ENCODE measurements at regions not wholly inside any gene's neighbourhood (a gene's known extent, or its start where the extent isn't known, plus 50 kb on each side); places are given as distances from the start of the nearest gene placed in this dataset.

DNA sequence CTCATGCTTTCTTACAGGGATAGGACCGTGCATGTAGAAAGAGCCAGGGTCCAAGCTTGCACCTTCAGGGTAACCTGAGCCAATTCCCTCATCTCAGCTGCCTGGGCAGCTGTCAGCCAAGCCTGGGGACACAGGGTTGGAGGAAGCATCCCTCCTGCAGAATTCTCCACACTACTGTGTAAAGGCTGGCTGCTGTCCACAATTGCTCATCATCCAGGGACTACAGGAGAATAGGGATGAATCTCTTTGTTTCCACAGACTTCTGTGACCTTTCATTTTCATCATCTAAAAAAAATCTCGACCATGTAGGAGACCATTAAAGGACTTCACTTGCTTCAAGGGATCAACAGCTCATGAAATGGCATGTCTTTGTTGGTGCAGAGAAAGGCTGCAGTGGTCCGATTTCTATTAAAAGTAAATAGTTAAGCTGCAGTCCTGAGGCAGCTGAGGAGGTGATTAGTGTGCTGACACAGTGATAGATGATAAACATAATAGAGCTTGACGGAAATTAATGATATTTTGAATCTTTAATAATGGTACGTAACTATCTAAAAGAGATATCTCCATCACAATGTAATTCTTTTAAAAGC is 74.4 kb upstream of the COPS8 start:
- ATAC-seq (no peak), DNase-seq (no peak)
- Histone ChIP-seq H3K4me3 (no peak overlapping the region), H3K36me3 (ENCODE audit: low read depth) (no peaks in the 10 kb centered on the region), H3K4me1 (ENCODE audit: low read depth) (no peaks in the 10 kb centered on the region), H3K9me3 (no peaks in the 10 kb centered on the region)
- TF ChIP-seq, protein P1, sequence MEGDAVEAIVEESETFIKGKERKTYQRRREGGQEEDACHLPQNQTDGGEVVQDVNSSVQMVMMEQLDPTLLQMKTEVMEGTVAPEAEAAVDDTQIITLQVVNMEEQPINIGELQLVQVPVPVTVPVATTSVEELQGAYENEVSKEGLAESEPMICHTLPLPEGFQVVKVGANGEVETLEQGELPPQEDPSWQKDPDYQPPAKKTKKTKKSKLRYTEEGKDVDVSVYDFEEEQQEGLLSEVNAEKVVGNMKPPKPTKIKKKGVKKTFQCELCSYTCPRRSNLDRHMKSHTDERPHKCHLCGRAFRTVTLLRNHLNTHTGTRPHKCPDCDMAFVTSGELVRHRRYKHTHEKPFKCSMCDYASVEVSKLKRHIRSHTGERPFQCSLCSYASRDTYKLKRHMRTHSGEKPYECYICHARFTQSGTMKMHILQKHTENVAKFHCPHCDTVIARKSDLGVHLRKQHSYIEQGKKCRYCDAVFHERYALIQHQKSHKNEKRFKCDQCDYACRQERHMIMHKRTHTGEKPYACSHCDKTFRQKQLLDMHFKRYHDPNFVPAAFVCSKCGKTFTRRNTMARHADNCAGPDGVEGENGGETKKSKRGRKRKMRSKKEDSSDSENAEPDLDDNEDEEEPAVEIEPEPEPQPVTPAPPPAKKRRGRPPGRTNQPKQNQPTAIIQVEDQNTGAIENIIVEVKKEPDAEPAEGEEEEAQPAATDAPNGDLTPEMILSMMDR (IDR thresholded peaks at IDR 0.05): no peak
- intact Hi-C loops (cut with DNase I, micrococcal nuclease): no loop called here

DNA sequence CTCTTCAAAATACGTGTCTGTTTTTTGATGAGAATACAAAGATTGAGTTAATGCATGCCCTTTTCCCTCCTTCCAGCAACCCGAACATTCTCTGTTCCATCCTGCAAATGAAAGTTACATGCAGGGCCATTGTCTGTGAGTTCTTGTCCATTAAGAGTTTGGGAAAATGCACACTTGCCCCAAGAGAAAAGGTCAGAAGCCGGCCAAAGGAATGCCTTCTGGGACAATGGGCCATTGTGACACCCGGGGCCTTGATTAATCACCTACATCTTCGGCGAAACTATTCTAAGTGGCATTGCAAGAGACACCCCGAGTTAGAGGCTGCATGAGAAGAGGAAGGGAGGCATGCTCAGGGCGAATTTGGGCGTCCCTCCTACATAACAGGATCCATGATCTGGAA is 73.7 kb upstream of the COPS8 start:
- intact Hi-C loops (cut with DNase I, micrococcal nuclease): no loop called here

DNA sequence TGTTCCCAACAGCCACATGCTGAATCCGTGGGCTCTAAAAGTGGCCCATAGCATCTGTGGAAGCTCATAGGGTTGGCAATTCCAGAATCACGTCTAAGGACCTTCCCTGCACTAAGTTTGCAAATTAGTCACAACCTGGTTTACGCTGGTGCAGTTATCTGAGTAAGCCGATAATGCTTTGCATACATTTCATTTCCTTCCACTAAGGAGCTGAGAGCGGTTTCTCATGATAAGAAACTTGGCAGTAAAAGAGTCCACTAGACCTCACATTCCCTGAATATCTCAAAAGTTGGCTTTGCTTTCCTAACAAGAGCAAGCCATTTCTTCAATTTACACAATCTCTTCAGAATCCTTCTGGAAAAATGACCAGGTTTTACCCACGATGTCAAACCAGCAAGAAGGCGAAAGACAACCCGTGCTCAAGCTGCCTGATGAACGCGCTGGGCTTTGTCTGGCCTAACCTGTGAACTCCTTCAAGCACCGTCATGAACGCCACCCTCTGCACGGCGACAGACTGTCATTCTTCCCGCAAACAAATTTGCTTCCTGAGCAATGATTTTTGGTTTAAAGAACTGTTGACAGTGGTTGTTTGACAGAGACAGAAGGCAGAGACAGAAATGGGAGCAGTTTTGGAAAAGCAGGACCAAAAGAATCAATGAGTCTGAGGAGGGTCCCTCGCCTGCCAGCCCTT is 73.0 kb upstream of the COPS8 start:
- no peaks in the 10 kb centered on the region for H3K9me3 ChIP-seq
- H3K4me1 ChIP-seq (ENCODE audit: low read depth): no peaks in the 10 kb centered on the region
- no peak for DNase-seq
- TF ChIP-seq, protein P1 (IDR thresholded peaks at IDR 0.05): no peak
- intact Hi-C loops (cut with DNase I, micrococcal nuclease): no loop called here
- ATAC-seq: no peak
- no peak overlapping the region for H3K4me3 ChIP-seq
- no peaks in the 10 kb centered on the region for H3K36me3 ChIP-seq (ENCODE audit: low read depth)

More for the DNA sequence above, 73.7 kb upstream of the COPS8 start:
- no peak for DNase-seq
- Histone ChIP-seq H3K9me3 (no peaks in the 10 kb centered on the region), H3K4me3 (no peak overlapping the region), H3K36me3 (ENCODE audit: low read depth) (no peaks in the 10 kb centered on the region), H3K4me1 (ENCODE audit: low read depth) (no peaks in the 10 kb centered on the region)
- TF ChIP-seq, protein P1 (IDR thresholded peaks at IDR 0.05): no peak
- no peak for ATAC-seq

DNA sequence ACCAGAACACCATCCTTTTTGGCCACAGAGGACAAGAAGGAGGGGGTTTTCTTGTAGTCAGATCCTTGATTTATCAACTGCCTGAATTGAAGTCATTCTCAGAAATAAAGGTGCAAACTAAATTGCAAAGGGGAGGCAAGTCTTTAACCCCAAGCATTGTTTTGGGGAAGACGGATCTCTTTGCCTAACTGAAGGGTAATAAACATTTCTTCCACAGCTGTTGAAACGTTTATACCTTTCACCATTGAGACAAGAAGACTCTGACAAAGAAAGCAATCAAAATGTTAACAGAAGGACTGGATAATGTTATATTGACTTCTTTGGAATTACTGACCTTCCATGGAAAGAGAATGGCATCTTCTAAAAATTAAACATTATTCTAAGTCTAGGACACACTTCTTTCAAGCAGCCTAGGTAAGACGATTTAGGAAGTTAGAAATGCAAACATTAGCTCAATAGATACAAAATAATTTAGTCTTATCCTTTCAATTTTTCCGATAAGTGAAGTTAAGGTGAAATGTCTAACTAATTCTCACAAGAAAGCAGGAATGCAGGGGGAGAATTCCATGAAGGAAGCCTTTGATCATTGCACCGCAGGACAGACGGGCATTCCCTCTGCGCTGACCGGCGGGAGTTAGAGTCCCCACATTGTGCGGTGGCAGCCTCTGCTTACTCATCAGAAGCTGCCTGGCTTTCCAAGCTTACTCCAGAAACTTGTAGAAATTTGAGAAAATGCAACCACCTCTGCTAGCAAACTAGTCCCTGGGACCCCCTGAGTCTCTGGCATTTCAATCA is 69.4 kb upstream of the COPS8 start:
- intact Hi-C loops (cut with DNase I, micrococcal nuclease): no loop called here
- Histone ChIP-seq H3K4me3 (no peak overlapping the region), H3K4me1 (ENCODE audit: low read depth) (no peaks in the 10 kb centered on the region), H3K36me3 (ENCODE audit: low read depth) (no peaks in the 10 kb centered on the region), H3K9me3 (no peaks in the 10 kb centered on the region)
- DNase-seq (no peak), ATAC-seq (no peak)
- TF ChIP-seq, protein P1 (IDR thresholded peaks at IDR 0.05): no peak

DNA sequence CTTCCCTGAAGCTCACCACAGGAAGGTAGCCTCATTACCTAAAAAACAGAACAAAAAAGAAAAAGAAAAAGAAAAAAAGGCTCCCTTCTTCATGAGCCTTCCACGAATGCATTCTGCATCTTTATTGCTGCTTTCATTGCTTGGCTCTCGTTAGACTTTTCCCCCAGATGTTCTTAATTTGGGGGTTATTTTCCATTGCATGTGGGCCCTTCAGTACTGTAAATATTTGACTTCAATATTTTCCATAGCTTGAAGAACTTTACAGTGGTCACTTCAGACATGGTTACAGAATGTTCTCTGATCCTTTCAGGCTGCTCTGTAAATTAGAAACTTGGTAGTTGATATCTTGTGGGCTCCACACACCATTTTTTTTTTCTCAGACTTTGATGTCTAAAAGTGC is 65.6 kb upstream of the COPS8 start:
- intact Hi-C loops (cut with DNase I, micrococcal nuclease): loop anchor here in 1 of 2 donors (10.0 kb wide), 1 partner anchor 505 kb away; no protein-coding TSS in a partner anchor
- Histone ChIP-seq H3K36me3 (ENCODE audit: low read depth) (no peaks in the 10 kb centered on the region), H3K9me3 (peaks cover 3% of the 10 kb centered on the region), H3K4me3 (no peak overlapping the region), H3K4me1 (ENCODE audit: low read depth) (no peaks in the 10 kb centered on the region)
- DNase-seq (no peak), ATAC-seq (no peak)
- TF ChIP-seq, protein P1 (IDR thresholded peaks at IDR 0.05): no peak

All from mucosa of descending colon (tissue), 3 donors.